ENCODE measurements at regions not wholly inside any gene's neighbourhood (a gene's known extent, or its start where the extent isn't known, plus 50 kb on each side); places are given as distances from the start of the nearest gene placed in this dataset.

GRCh38 chr15:96553931-96554330, 223.4 kb downstream of the NR2F2 start:
- Histone ChIP-seq H3K36me3 (ENCODE audit: control insufficient read depth, insufficient read depth, low read length) (no peaks in the 10 kb centered on the region), H3K9ac (ENCODE audit: low read length) (no peak overlapping the region), H3K9me3 (ENCODE audit: control insufficient read depth, insufficient read depth, low read depth, low read length) (no peaks in the 10 kb centered on the region), H3K4me1 (ENCODE audit: control insufficient read depth, insufficient read depth, low read length) (no peaks in the 10 kb centered on the region), H3K27me3 (ENCODE audit: control insufficient read depth, insufficient read depth, low read length) (0 out of 2 replicates have a peak, but pooled peaks cover 4% of the 10 kb centered on the region), H3K4me3 (ENCODE audit: low read depth, low read length) (no peak overlapping the region), H3K27ac (ENCODE audit: low read depth, low read length) (no peak overlapping the region)

DNA sequence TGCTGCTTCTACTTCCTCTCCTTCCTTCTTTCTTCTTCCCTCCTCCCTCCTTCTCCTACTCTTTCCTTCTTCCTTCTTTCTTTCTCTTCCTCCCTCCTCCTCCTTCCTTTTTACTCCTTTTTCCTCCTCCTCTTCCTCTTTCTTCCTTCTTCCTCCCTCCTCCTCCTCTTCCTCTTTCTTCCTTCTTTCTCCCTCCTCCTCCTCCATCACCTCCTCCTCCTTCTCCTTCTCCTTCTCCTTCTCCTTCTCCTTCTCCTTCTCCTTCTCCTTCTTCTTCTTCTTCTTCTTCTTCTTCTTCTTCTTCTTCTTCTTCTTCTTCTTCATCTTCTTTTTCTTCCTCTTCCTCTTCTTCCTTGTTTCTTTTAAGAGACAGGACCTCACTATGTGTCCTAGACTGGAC, 224.0 kb downstream of the NR2F2 start:
- no peak overlapping the region for H3K4me3 ChIP-seq (ENCODE audit: low read depth, low read length)
- H3K9me3 ChIP-seq (ENCODE audit: control insufficient read depth, insufficient read depth, low read depth, low read length), result no peaks in the 10 kb centered on the region
- no peak overlapping the region for H3K9ac ChIP-seq (ENCODE audit: low read length)
- 0 out of 2 replicates have a peak, but pooled peaks cover 4% of the 10 kb centered on the region for H3K27me3 ChIP-seq (ENCODE audit: control insufficient read depth, insufficient read depth, low read length)
- H3K36me3 ChIP-seq (ENCODE audit: control insufficient read depth, insufficient read depth, low read length), result no peaks in the 10 kb centered on the region
- no peaks in the 10 kb centered on the region for H3K4me1 ChIP-seq (ENCODE audit: control insufficient read depth, insufficient read depth, low read length)
- H3K27ac ChIP-seq (ENCODE audit: low read depth, low read length), result no peak overlapping the region

- no peaks in the 10 kb centered on the region for H3K4me1 ChIP-seq (ENCODE audit: control insufficient read depth, insufficient read depth, low read length)
These were observed 228.6 kb downstream of the NR2F2 start for GRCh38 chr15:96559087-96559486.

GRCh38 chr15:96559631-96560030, 229.1 kb downstream of the NR2F2 start:
- no peaks in the 10 kb centered on the region for H3K4me1 ChIP-seq (ENCODE audit: control insufficient read depth, insufficient read depth, low read length)
- H3K9ac ChIP-seq (ENCODE audit: low read length), result no peak overlapping the region
- no peaks in the 10 kb centered on the region for H3K36me3 ChIP-seq (ENCODE audit: control insufficient read depth, insufficient read depth, low read length)
- H3K27me3 ChIP-seq (ENCODE audit: control insufficient read depth, insufficient read depth, low read length), result 0 out of 2 replicates have a peak, but pooled peaks cover 4% of the 10 kb centered on the region
- no peak overlapping the region for H3K4me3 ChIP-seq (ENCODE audit: low read depth, low read length)
- H3K27ac ChIP-seq (ENCODE audit: low read depth, low read length), result no peak overlapping the region
- H3K9me3 ChIP-seq (ENCODE audit: control insufficient read depth, insufficient read depth, low read depth, low read length), result no peaks in the 10 kb centered on the region

More at GRCh38 chr15:96559087-96559486, 228.6 kb downstream of the NR2F2 start:
- Histone ChIP-seq H3K9me3 (ENCODE audit: control insufficient read depth, insufficient read depth, low read depth, low read length) (no peaks in the 10 kb centered on the region), H3K9ac (ENCODE audit: low read length) (no peak overlapping the region), H3K4me3 (ENCODE audit: low read depth, low read length) (no peak overlapping the region), H3K36me3 (ENCODE audit: control insufficient read depth, insufficient read depth, low read length) (no peaks in the 10 kb centered on the region), H3K27me3 (ENCODE audit: control insufficient read depth, insufficient read depth, low read length) (0 out of 2 replicates have a peak, but pooled peaks cover 4% of the 10 kb centered on the region), H3K27ac (ENCODE audit: low read depth, low read length) (no peak overlapping the region)

DNA sequence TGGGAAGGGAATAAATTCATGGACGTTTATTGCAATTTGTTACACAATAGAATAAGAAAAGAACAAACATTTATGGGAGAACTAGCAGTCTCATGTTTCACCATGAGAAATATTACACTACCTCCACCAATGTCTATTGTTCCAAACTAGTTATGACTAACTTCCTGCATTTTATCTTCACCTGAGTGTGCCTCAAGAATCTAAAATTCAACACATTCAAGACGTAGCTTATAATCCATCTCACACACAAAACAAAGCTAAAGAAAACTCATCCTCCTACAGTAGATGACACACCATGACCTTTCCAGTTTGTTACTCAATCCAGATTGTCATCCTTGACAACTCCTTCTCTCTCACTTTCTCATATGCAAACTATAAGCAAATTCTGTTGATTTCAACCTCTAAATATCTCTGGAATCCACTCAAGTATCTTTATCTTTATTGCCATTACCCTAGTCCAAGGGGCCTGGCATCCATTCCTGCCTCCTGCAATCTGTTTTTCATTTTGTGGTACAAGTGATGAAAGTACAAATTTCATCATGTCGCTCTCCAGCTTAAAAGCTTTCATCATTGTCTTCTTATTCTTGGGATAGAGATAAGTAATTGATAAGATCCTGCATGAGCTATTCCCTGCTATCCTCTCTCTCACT, 229.9 kb downstream of the NR2F2 start:
- Histone ChIP-seq H3K36me3 (ENCODE audit: control insufficient read depth, insufficient read depth, low read length) (no peaks in the 10 kb centered on the region), H3K4me1 (ENCODE audit: control insufficient read depth, insufficient read depth, low read length) (no peaks in the 10 kb centered on the region), H3K9ac (ENCODE audit: low read length) (no peak overlapping the region), H3K4me3 (ENCODE audit: low read depth, low read length) (no peak overlapping the region), H3K27me3 (ENCODE audit: control insufficient read depth, insufficient read depth, low read length) (no peaks in the 10 kb centered on the region), H3K27ac (ENCODE audit: low read depth, low read length) (no peak overlapping the region), H3K9me3 (ENCODE audit: control insufficient read depth, insufficient read depth, low read depth, low read length) (no peaks in the 10 kb centered on the region)

DNA sequence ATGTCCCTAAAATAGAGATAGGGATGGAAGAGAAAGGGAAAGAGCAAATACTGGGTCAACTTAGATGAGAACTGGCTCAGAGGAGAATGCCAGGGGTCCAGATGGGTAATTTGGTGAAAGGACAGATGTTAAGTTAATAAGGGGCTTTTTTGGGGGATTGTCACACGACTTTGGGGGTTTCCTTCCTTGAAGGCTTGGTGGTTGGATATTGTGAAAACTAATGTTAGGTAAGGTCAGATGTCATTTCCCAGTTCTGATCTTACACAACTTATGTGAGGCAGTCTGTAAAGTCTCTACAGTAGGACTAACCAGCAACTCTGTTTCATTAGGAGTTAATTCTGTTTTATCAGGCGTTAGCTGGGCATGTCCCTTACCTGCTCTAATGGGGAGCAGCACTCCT, 231.1 kb downstream of the NR2F2 start:
- Histone ChIP-seq H3K4me1 (ENCODE audit: control insufficient read depth, insufficient read depth, low read length) (no peaks in the 10 kb centered on the region), H3K9ac (ENCODE audit: low read length) (no peak overlapping the region), H3K27me3 (ENCODE audit: control insufficient read depth, insufficient read depth, low read length) (no peaks in the 10 kb centered on the region), H3K4me3 (ENCODE audit: low read depth, low read length) (no peak overlapping the region), H3K9me3 (ENCODE audit: control insufficient read depth, insufficient read depth, low read depth, low read length) (no peaks in the 10 kb centered on the region), H3K27ac (ENCODE audit: low read depth, low read length) (no peak overlapping the region), H3K36me3 (ENCODE audit: control insufficient read depth, insufficient read depth, low read length) (no peaks in the 10 kb centered on the region)

- Histone ChIP-seq H3K9ac (ENCODE audit: low read length) (no peak overlapping the region), H3K4me3 (ENCODE audit: low read depth, low read length) (no peak overlapping the region), H3K36me3 (ENCODE audit: control insufficient read depth, insufficient read depth, low read length) (no peaks in the 10 kb centered on the region), H3K27me3 (ENCODE audit: control insufficient read depth, insufficient read depth, low read length) (peaks cover 4% of the 10 kb centered on the region; the same call in 1 of the 2 replicates), H3K27ac (ENCODE audit: low read depth, low read length) (no peak overlapping the region), H3K9me3 (ENCODE audit: control insufficient read depth, insufficient read depth, low read depth, low read length) (no peaks in the 10 kb centered on the region), H3K4me1 (ENCODE audit: control insufficient read depth, insufficient read depth, low read length) (no peaks in the 10 kb centered on the region)
These were observed 234.0 kb downstream of the NR2F2 start for GRCh38 chr15:96564546-96564945.

- H3K9ac ChIP-seq (ENCODE audit: low read length), result no peak overlapping the region
- H3K27ac ChIP-seq (ENCODE audit: low read depth, low read length), result no peak overlapping the region
- no peak overlapping the region for H3K4me3 ChIP-seq (ENCODE audit: low read depth, low read length)
- H3K27me3 ChIP-seq (ENCODE audit: control insufficient read depth, insufficient read depth, low read length), result peaks cover 4% of the 10 kb centered on the region; the same call in 1 of the 2 replicates
- H3K9me3 ChIP-seq (ENCODE audit: control insufficient read depth, insufficient read depth, low read depth, low read length), result no peaks in the 10 kb centered on the region
- H3K36me3 ChIP-seq (ENCODE audit: control insufficient read depth, insufficient read depth, low read length), result no peaks in the 10 kb centered on the region
- H3K4me1 ChIP-seq (ENCODE audit: control insufficient read depth, insufficient read depth, low read length), result no peaks in the 10 kb centered on the region
These were observed 234.8 kb downstream of the NR2F2 start for GRCh38 chr15:96565266-96565665.

DNA sequence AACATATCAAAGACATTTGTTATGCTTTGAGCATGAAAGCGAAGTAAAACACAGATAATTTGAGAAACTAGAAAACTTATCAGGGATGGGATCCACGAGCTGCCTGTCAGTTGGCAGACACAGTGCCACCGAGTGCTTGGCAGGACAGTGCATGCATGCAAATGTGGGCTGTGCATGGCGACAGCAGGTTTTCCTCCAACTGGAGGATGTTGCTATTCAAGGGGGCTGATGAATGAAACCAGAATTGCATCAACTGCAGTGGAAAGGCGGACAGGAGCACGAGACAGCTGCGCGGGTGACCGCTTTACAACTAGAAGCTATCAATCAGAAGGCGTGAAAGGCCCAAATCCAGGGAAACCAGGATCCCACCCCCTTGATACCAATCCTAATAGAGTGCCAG, 244.3 kb downstream of the NR2F2 start:
- no peaks in the 10 kb centered on the region for H3K36me3 ChIP-seq (ENCODE audit: control insufficient read depth, insufficient read depth, low read length)
- no peaks in the 10 kb centered on the region for H3K27me3 ChIP-seq (ENCODE audit: control insufficient read depth, insufficient read depth, low read length)
- H3K4me3 ChIP-seq (ENCODE audit: low read depth, low read length), result no peak overlapping the region
- H3K4me1 ChIP-seq (ENCODE audit: control insufficient read depth, insufficient read depth, low read length), result no peaks in the 10 kb centered on the region
- no peak overlapping the region for H3K27ac ChIP-seq (ENCODE audit: low read depth, low read length)
- H3K9me3 ChIP-seq (ENCODE audit: control insufficient read depth, insufficient read depth, low read depth, low read length), result no peaks in the 10 kb centered on the region
- H3K9ac ChIP-seq (ENCODE audit: low read length), result no peak overlapping the region

DNA sequence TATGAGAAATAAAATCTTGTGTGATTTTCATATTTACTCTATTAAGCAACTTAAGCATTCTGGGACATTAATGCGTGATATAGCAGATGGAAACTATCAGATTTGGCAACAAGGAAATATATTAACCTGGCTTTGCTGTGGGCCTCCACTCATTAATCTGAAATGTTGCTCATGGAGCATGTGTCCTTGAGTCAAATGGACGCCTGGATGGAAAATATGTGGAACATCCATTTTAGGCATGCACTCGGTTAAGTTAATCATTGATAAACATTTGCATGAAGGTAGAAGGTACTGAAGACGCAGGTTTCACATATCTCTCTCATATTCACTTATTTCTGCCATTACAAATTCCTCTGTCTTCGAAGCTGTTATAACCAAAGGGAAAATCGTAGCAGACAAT, 246.1 kb downstream of the NR2F2 start:
- no peaks in the 10 kb centered on the region for H3K27me3 ChIP-seq (ENCODE audit: control insufficient read depth, insufficient read depth, low read length)
- no peak overlapping the region for H3K4me3 ChIP-seq (ENCODE audit: low read depth, low read length)
- H3K36me3 ChIP-seq (ENCODE audit: control insufficient read depth, insufficient read depth, low read length), result no peaks in the 10 kb centered on the region
- no peak overlapping the region for H3K9ac ChIP-seq (ENCODE audit: low read length)
- no peak overlapping the region for H3K27ac ChIP-seq (ENCODE audit: low read depth, low read length)
- H3K4me1 ChIP-seq (ENCODE audit: control insufficient read depth, insufficient read depth, low read length), result no peaks in the 10 kb centered on the region
- no peaks in the 10 kb centered on the region for H3K9me3 ChIP-seq (ENCODE audit: control insufficient read depth, insufficient read depth, low read depth, low read length)

DNA sequence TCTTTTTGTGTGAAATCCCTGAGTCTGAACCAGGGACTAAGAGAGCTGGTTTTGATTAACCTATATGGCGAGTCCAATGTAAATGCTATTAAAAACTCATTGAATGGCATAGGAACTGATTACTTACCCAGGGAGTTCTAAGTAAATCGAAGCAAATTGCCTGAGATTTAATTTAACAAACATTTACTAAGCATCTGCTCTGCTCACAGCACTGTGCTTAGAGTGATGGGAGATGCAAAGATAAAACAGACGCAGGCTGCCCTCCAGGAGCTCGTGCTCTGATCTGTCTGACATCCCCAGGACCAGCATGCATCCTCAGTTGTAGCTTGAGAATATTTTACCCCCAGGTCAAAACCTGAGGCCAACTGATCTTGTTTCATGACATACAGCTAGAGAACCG, 247.9 kb downstream of the NR2F2 start:
- no peaks in the 10 kb centered on the region for H3K9me3 ChIP-seq (ENCODE audit: control insufficient read depth, insufficient read depth, low read depth, low read length)
- H3K4me1 ChIP-seq (ENCODE audit: control insufficient read depth, insufficient read depth, low read length), result no peaks in the 10 kb centered on the region
- no peak overlapping the region for H3K27ac ChIP-seq (ENCODE audit: low read depth, low read length)
- H3K27me3 ChIP-seq (ENCODE audit: control insufficient read depth, insufficient read depth, low read length), result no peaks in the 10 kb centered on the region
- no peak overlapping the region for H3K4me3 ChIP-seq (ENCODE audit: low read depth, low read length)
- H3K36me3 ChIP-seq (ENCODE audit: control insufficient read depth, insufficient read depth, low read length), result no peaks in the 10 kb centered on the region
- no peak overlapping the region for H3K9ac ChIP-seq (ENCODE audit: low read length)
